Esophagus muscularis mucosa (tissue), 4 donors: ENCODE measurements at regions not wholly inside any gene's neighbourhood (a gene's known extent, or its start where the extent isn't known, plus 50 kb on each side); places are given as distances from the start of the nearest gene placed in this dataset.

Experiments used
- DNase-seq: peaks from one replicate; pipeline ENCODE4 v3.0.0-alpha.2; 2017; ENCODE audit errors: extremely low spot score
- H3K27ac ChIP-seq, 4 donors: fragments of 200-600 bp; sonication (generic); replicated peaks in 1 of 4; 1 replicate in 3 of 4; 2 replicates in 1 of 4; pipeline ENCODE4 v1.5.1; 2016 to 2019; ENCODE audit warnings: mild to moderate bottlenecking in 1 of 4
- H3K27me3 ChIP-seq, 4 donors: fragments of 200-600 bp; sonication (generic); one replicate each; pipeline versions ENCODE4 v1.5.1 to v1.6.0; 2016 to 2019
- H3K36me3 ChIP-seq, 4 donors: fragments of 200-600 bp; sonication (generic); one replicate each; pipeline ENCODE4 v1.5.1; 2016 to 2019
- H3K4me1 ChIP-seq, 4 donors: fragments of 200-600 bp; sonication (generic); one replicate each; pipeline ENCODE4 v1.5.1; 2016 to 2019
- H3K4me3 ChIP-seq, 4 donors: fragments of 200-600 bp; sonication (generic); 1 replicate in 2 of 4; 2 replicates in 2 of 4; pipeline ENCODE4 v1.5.1; 2016 to 2019; ENCODE audit warnings: mild to moderate bottlenecking in 4 of 4, moderate library complexity in 1 of 4
- H3K9me3 ChIP-seq, 4 donors: fragments of 200-600 bp; sonication (generic); 1 replicate in 3 of 4; 2 replicates in 1 of 4; pipeline ENCODE4 v1.5.1; 2016 to 2019
- EP300 ChIP-seq: sonication (generic); formaldehyde crosslinking; IDR thresholded peaks from one replicate; pipeline ENCODE4 v1.6.1; 2017; ENCODE audit warnings: antibody characterized with exemption
- POLR2A ChIP-seq: fragments of 450-650 bp; IDR thresholded peaks from one replicate; pipeline ENCODE4 v1.6.1; 2017; ENCODE audit warnings: antibody characterized with exemption, moderate library complexity, mild to moderate bottlenecking, low read depth
- POLR2AphosphoS5 ChIP-seq, 2 donors: sonication (generic); formaldehyde crosslinking; IDR thresholded peaks; one replicate each; pipeline ENCODE4 v1.6.1; 2017; ENCODE audit warnings: antibody characterized with exemption in 2 of 2
- WGBS: methylation state at CpG from one replicate; pipeline ENCODE4 v1.1.5; 2018; 5-methylcytosine and 5-hydroxymethylcytosine counted together
- intact Hi-C: fragments of 100-400 bp; cut with DNase I; formaldehyde crosslinking; loops from one replicate; pipeline ENCODE4 v1.15.1; 2023
- TF ChIP-seq, protein P1 (sequence below), 3 experiments: fragments of 200-600 bp in 2 of 3; fragments of 450-650 bp in 1 of 3; sonication (generic) in 2 of 3; IDR thresholded peaks; one replicate each; pipeline ENCODE4 v1.5.1; 2017 to 2019; ENCODE audit warnings: antibody characterized with exemption in 3 of 3, mild to moderate bottlenecking in 2 of 3, moderate library complexity in 1 of 3

DNA sequence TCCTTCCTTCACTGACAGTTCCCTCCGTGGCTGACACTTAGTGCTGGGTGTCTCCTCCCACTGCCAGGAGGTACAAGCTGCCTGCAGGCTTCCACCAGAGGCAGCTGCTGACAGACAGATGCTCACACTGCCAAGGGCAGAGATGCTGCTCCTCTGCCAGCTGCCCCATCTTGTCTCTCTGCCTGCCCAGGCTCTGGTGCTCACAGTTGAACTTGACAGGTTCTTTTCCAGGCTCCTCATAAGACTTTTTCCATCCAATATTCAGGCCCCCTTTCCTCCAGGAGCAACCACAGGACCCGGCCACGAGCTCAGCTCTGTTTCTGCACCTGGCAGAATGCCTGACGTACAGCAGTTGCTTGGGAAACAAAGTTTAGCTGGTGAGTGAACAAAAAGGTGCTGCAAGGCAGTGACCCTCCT, 79.8 kb downstream of the PSMB1 start:
- Histone ChIP-seq H3K4me1 (no peaks in the 10 kb centered on the region), H3K4me3 (no peak overlapping the region), H3K27ac (no peak overlapping the region), H3K27me3 (peaks cover 0 to 23% (median 0%) of the 10 kb centered on the region in 4 donors), H3K36me3 (no peaks in the 10 kb centered on the region), H3K9me3 (no peaks in the 10 kb centered on the region)
- DNase-seq, result no peak
- 33% methylated on average over 3 of the region's 4 CpGs for WGBS
- intact Hi-C loops, result no loop called here
- no peak for TF ChIP-seq POLR2AphosphoS5 (IDR thresholded peaks at IDR 0.05)
- TF ChIP-seq, protein P1, sequence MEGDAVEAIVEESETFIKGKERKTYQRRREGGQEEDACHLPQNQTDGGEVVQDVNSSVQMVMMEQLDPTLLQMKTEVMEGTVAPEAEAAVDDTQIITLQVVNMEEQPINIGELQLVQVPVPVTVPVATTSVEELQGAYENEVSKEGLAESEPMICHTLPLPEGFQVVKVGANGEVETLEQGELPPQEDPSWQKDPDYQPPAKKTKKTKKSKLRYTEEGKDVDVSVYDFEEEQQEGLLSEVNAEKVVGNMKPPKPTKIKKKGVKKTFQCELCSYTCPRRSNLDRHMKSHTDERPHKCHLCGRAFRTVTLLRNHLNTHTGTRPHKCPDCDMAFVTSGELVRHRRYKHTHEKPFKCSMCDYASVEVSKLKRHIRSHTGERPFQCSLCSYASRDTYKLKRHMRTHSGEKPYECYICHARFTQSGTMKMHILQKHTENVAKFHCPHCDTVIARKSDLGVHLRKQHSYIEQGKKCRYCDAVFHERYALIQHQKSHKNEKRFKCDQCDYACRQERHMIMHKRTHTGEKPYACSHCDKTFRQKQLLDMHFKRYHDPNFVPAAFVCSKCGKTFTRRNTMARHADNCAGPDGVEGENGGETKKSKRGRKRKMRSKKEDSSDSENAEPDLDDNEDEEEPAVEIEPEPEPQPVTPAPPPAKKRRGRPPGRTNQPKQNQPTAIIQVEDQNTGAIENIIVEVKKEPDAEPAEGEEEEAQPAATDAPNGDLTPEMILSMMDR (IDR thresholded peaks at IDR 0.05), result no peak
- TF ChIP-seq POLR2A, result no peak
- TF ChIP-seq EP300, result no peak

DNA sequence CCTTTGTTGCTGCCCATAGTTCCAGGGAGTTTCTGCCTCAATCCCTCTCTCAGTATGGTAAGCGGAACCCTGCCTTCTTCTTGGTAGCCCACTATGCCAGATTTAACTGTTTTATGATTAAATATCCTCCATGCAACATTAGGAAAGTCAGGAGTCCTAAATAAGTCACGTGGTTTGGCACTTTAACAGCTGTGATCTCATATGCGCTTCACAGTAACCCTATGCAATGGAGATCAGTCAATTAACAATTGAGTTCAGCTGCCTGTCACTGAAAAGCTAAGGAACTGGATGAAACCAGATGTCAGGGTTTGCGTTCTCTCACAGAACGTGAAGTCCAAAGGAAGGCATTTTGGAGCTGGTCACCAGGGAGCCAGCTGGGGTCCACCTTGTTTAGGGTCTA, 81.6 kb downstream of the PSMB1 start:
- intact Hi-C loops, result no loop called here
- H3K36me3 ChIP-seq, result no peaks in the 10 kb centered on the region
- TF ChIP-seq POLR2AphosphoS5 (IDR thresholded peaks at IDR 0.05), result no peak
- no peak overlapping the region for H3K4me3 ChIP-seq
- 84% methylated on average over 5 of the region's 5 CpGs for WGBS
- no peaks in the 10 kb centered on the region for H3K4me1 ChIP-seq
- no peak for DNase-seq
- no peaks in the 10 kb centered on the region for H3K9me3 ChIP-seq
- peaks cover 0 to 23% (median 0%) of the 10 kb centered on the region in 4 donors for H3K27me3 ChIP-seq
- no peak overlapping the region for H3K27ac ChIP-seq

DNA sequence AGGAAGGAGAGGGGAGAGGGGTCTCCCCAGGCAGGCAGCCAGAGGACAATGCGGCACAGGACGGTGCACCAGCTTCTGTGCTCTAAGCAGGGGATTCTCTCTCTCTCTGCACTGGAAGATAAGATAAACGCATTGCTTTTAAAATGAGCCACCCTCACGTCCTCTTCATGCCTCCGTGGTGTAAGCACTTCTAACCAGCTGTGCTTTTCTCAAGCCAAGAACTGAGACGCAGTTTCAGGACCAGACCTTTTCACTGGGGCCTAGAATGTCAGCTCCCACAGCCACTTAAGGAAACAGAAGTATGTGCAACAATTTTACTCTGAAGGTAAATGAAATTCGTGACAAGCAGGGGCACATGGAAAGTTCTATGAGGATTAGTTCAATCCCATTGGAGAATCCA, 82.4 kb downstream of the PSMB1 start:
- TF ChIP-seq POLR2AphosphoS5 (IDR thresholded peaks at IDR 0.05), result no peak
- TF ChIP-seq, protein P1 (IDR thresholded peaks at IDR 0.05), result no peak
- TF ChIP-seq EP300, result no peak
- TF ChIP-seq POLR2A, result no peak
- H3K27me3 ChIP-seq, result peaks cover 0 to 23% (median 0%) of the 10 kb centered on the region in 4 donors
- H3K36me3 ChIP-seq, result no peaks in the 10 kb centered on the region
- WGBS, result 35% methylated on average over 7 of the region's 7 CpGs
- no peak overlapping the region for H3K4me3 ChIP-seq
- no peak for DNase-seq
- intact Hi-C loops, result no loop called here
- H3K4me1 ChIP-seq, result no peaks in the 10 kb centered on the region
- no peak overlapping the region for H3K27ac ChIP-seq
- H3K9me3 ChIP-seq, result no peaks in the 10 kb centered on the region

DNA sequence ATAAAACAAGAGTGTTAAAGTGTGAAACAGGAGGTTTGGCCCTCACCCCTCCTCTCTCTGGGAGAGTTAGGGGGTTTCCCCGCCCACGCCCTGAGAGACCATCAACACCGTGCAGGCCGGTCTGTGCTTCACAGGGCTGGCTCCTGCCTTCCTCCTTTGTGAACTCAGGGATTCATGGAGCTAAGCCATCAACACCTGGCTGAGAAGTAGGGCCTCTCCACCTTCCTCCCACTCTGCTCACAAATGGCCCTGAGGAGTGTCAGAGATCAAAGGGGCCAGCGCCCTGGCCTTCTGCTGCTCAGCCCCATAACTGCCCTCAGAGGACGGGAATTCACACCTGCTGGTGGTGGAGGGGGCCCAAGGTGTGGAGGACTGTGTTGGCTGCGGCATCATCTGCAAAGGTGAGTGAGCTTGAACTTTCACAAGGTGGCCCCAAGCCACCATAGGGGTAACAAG, 88.6 kb downstream of the PSMB1 start:
- DNase-seq, result no peak
- 88% methylated on average over 5 of the region's 7 CpGs for WGBS
- Histone ChIP-seq H3K4me1 (peaks cover 0 to 10% (median 3%) of the 10 kb centered on the region in 4 donors), H3K27me3 (peaks cover 0 to 8% (median 0%) of the 10 kb centered on the region in 4 donors), H3K9me3 (no peaks in the 10 kb centered on the region), H3K27ac (no peak overlapping the region), H3K4me3 (no peak overlapping the region), H3K36me3 (no peaks in the 10 kb centered on the region)
- intact Hi-C loops, result no loop called here
- no peak for TF ChIP-seq POLR2A
- TF ChIP-seq, protein P1 (IDR thresholded peaks at IDR 0.05), result no peak
- TF ChIP-seq POLR2AphosphoS5 (IDR thresholded peaks at IDR 0.05), result no peak
- no peak for TF ChIP-seq EP300

DNA sequence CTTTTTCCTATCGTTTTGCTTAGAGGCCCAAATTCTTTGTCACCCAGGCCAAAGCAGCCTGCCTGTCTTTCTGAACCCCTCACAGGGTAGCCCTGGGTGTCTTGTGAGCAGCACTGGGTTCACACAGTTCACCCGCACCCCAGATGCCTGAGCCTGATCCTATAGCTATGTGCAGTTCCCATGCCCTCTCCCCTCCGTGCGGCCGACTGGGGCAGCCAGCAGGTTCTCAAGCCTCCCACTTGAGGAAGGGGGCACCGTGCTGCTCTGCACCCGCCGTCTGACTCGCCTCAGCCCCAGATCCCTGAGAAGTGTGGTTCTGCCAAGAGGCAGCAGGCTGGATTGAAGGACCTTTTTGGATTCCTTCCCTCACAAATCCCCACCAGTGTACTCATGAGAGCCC, 89.0 kb downstream of the PSMB1 start:
- Histone ChIP-seq H3K4me3 (no peak overlapping the region), H3K36me3 (no peaks in the 10 kb centered on the region), H3K4me1 (peaks cover 0 to 12% (median 3%) of the 10 kb centered on the region in 4 donors), H3K27me3 (peaks cover 0 to 8% (median 0%) of the 10 kb centered on the region in 4 donors), H3K9me3 (no peaks in the 10 kb centered on the region), H3K27ac (no peak overlapping the region)
- WGBS, result 61% methylated on average over 5 of the region's 9 CpGs
- intact Hi-C loops, result no loop called here
- no peak for TF ChIP-seq EP300
- DNase-seq, result no peak

DNA sequence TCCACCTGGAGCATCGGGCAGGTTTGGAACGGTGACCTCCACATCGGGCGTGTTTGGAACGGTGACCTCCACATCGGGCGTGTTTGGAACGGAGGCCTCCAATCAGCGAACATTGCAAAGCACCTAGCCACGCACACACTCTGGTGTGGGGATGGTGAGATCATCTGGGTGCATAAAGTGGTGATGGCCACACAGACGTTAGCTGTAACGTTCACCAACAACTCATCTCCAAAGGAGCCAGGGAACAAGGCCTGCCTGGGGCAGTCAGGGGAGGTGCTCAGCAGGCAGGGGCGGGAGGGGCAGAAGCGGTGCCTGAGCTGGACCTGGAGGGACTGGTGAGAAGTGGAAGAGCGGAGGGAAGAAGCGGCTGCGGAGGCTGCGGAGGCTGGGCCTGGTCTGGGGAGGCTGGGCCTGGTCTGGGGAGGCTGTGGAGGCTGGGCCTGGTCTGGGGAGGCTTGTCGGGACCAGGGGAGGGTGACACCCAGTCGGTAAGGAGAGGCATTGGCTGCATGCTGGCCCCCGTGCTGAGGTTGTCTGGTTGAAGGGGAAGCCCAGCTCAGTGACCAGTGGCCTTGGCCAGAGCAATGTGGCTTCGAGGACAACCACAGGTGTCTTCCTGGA, 89.9 kb downstream of the PSMB1 start:
- TF ChIP-seq POLR2AphosphoS5 (IDR thresholded peaks at IDR 0.05), result no peak
- no peak for TF ChIP-seq POLR2A
- TF ChIP-seq, protein P1 (IDR thresholded peaks at IDR 0.05), result no peak
- no peak for TF ChIP-seq EP300
- no peak for DNase-seq
- no peak overlapping the region for H3K4me3 ChIP-seq
- no peaks in the 10 kb centered on the region for H3K9me3 ChIP-seq
- peaks cover 0 to 8% (median 0%) of the 10 kb centered on the region in 4 donors for H3K27me3 ChIP-seq
- peaks cover 0 to 12% (median 3%) of the 10 kb centered on the region in 4 donors for H3K4me1 ChIP-seq
- no peaks in the 10 kb centered on the region for H3K36me3 ChIP-seq
- WGBS, result 94% methylated on average over 18 of the region's 22 CpGs
- no peak overlapping the region for H3K27ac ChIP-seq
- intact Hi-C loops, result no loop called here
